H1 (cell line): ENCODE measurements at regions not wholly inside any gene's neighbourhood (a gene's known extent, or its start where the extent isn't known, plus 50 kb on each side); places are given as distances from the start of the nearest gene placed in this dataset.

Source experiments
- ATF2 ChIP-seq: IDR thresholded peaks from 2 replicates; pipeline ENCODE4 v1.6.1; 2012; ENCODE audit warnings: low read length, inconsistent platforms
- CBX5 ChIP-seq: fragments of 300-800, 300-1000 bp; sonication (generic); IDR thresholded peaks from 2 replicates; pipeline ENCODE4 v1.7.1; 2016; ENCODE audit warnings: antibody characterized with exemption, low read length, low read depth
- EGR1 ChIP-seq: IDR thresholded peaks from 2 replicates; pipeline ENCODE4 v1.6.1; 2011; ENCODE audit warnings: low read depth, low read length, borderline replicate concordance
- FOSL1 ChIP-seq: IDR thresholded peaks from 2 replicates; pipeline ENCODE4 v1.6.1; 2011; ENCODE audit warnings: mild to moderate bottlenecking, low read depth, low read length, moderate library complexity; ENCODE audit not compliant: insufficient read depth
- PHF8 ChIP-seq: fragments of 200-600 bp; sonication (generic); conservative IDR thresholded peaks from 2 replicates; pipeline ENCODE4 v1.7.1; 2012; ENCODE audit warnings: low read depth, mild to moderate bottlenecking, inconsistent platforms, low read length, moderate library complexity
- RXRA ChIP-seq: IDR thresholded peaks from 2 replicates; pipeline ENCODE4 v1.6.1; 2011; ENCODE audit warnings: low read depth, mild to moderate bottlenecking, low read length, moderate library complexity; ENCODE audit not compliant: insufficient read depth
- TAF1 ChIP-seq: IDR thresholded peaks from 2 replicates; pipeline ENCODE4 v1.6.1; 2011; ENCODE audit warnings: mild to moderate bottlenecking, low read depth, low read length
- TCF12 ChIP-seq: IDR thresholded peaks from 2 replicates; pipeline ENCODE4 v1.6.1; 2011; ENCODE audit warnings: low read depth, mild to moderate bottlenecking, low read length
- YY1 ChIP-seq: IDR thresholded peaks from 2 replicates; pipeline ENCODE4 v1.6.1; 2011; ENCODE audit warnings: low read depth, mild to moderate bottlenecking, low read length
- TF ChIP-seq, protein P1 (sequence below): fragments of 300-600 bp; sonication (generic); IDR thresholded peaks from 2 replicates; pipeline ENCODE4 v1.7.1; 2012; ENCODE audit warnings: low read length, moderate library complexity, mild to moderate bottlenecking, inconsistent platforms; ENCODE audit not compliant: insufficient replicate concordance

- TF ChIP-seq, protein P1, sequence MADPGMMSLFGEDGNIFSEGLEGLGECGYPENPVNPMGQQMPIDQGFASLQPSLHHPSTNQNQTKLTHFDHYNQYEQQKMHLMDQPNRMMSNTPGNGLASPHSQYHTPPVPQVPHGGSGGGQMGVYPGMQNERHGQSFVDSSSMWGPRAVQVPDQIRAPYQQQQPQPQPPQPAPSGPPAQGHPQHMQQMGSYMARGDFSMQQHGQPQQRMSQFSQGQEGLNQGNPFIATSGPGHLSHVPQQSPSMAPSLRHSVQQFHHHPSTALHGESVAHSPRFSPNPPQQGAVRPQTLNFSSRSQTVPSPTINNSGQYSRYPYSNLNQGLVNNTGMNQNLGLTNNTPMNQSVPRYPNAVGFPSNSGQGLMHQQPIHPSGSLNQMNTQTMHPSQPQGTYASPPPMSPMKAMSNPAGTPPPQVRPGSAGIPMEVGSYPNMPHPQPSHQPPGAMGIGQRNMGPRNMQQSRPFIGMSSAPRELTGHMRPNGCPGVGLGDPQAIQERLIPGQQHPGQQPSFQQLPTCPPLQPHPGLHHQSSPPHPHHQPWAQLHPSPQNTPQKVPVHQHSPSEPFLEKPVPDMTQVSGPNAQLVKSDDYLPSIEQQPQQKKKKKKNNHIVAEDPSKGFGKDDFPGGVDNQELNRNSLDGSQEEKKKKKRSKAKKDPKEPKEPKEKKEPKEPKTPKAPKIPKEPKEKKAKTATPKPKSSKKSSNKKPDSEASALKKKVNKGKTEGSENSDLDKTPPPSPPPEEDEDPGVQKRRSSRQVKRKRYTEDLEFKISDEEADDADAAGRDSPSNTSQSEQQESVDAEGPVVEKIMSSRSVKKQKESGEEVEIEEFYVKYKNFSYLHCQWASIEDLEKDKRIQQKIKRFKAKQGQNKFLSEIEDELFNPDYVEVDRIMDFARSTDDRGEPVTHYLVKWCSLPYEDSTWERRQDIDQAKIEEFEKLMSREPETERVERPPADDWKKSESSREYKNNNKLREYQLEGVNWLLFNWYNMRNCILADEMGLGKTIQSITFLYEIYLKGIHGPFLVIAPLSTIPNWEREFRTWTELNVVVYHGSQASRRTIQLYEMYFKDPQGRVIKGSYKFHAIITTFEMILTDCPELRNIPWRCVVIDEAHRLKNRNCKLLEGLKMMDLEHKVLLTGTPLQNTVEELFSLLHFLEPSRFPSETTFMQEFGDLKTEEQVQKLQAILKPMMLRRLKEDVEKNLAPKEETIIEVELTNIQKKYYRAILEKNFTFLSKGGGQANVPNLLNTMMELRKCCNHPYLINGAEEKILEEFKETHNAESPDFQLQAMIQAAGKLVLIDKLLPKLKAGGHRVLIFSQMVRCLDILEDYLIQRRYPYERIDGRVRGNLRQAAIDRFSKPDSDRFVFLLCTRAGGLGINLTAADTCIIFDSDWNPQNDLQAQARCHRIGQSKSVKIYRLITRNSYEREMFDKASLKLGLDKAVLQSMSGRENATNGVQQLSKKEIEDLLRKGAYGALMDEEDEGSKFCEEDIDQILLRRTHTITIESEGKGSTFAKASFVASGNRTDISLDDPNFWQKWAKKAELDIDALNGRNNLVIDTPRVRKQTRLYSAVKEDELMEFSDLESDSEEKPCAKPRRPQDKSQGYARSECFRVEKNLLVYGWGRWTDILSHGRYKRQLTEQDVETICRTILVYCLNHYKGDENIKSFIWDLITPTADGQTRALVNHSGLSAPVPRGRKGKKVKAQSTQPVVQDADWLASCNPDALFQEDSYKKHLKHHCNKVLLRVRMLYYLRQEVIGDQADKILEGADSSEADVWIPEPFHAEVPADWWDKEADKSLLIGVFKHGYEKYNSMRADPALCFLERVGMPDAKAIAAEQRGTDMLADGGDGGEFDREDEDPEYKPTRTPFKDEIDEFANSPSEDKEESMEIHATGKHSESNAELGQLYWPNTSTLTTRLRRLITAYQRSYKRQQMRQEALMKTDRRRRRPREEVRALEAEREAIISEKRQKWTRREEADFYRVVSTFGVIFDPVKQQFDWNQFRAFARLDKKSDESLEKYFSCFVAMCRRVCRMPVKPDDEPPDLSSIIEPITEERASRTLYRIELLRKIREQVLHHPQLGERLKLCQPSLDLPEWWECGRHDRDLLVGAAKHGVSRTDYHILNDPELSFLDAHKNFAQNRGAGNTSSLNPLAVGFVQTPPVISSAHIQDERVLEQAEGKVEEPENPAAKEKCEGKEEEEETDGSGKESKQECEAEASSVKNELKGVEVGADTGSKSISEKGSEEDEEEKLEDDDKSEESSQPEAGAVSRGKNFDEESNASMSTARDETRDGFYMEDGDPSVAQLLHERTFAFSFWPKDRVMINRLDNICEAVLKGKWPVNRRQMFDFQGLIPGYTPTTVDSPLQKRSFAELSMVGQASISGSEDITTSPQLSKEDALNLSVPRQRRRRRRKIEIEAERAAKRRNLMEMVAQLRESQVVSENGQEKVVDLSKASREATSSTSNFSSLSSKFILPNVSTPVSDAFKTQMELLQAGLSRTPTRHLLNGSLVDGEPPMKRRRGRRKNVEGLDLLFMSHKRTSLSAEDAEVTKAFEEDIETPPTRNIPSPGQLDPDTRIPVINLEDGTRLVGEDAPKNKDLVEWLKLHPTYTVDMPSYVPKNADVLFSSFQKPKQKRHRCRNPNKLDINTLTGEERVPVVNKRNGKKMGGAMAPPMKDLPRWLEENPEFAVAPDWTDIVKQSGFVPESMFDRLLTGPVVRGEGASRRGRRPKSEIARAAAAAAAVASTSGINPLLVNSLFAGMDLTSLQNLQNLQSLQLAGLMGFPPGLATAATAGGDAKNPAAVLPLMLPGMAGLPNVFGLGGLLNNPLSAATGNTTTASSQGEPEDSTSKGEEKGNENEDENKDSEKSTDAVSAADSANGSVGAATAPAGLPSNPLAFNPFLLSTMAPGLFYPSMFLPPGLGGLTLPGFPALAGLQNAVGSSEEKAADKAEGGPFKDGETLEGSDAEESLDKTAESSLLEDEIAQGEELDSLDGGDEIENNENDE: no peak
- TF ChIP-seq EGR1 (no peak), CBX5 (no peak), YY1 (no peak), FOSL1 (no peak), RXRA (no peak), TCF12 (no peak), TAF1 (no peak), ATF2 (no peak), PHF8 (no peak)
Measured at GRCh38 chr1:69363236-69363635, 204.5 kb upstream of the LRRC7 start (continued).
